HEK293T (cell line): ENCODE measurements at regions not wholly inside any gene's neighbourhood (a gene's known extent, or its start where the extent isn't known, plus 50 kb on each side); places are given as distances from the start of the nearest gene placed in this dataset.

Experiments used
- FOXA1 ChIP-seq: fragments of 450-650 bp; IDR thresholded peaks from 2 replicates; pipeline ENCODE4 v1.6.1; 2016; ENCODE audit warnings: mild to moderate bottlenecking
- FOXM1 ChIP-seq: fragments of 450-650 bp; IDR thresholded peaks from 2 replicates; pipeline ENCODE4 v1.6.1; 2017; ENCODE audit warnings: mild to moderate bottlenecking, borderline replicate concordance
- NFRKB ChIP-seq: fragments of 450-650 bp; IDR thresholded peaks from 2 replicates; pipeline ENCODE4 v1.6.1; 2016; ENCODE audit warnings: mild to moderate bottlenecking, moderate library complexity
- SP1 ChIP-seq: fragments of 450-650 bp; IDR thresholded peaks from 2 replicates; pipeline ENCODE4 v1.6.1; 2017
- SUZ12 ChIP-seq: fragments of 450-650 bp; IDR thresholded peaks from 2 replicates; pipeline ENCODE4 v1.6.1; 2016; ENCODE audit warnings: mild to moderate bottlenecking
- TARDBP ChIP-seq: fragments of 450-650 bp; IDR thresholded peaks from 2 replicates; pipeline ENCODE4 v1.6.1; 2016
- ZNF384 ChIP-seq: fragments of 450-650 bp; IDR thresholded peaks from 2 replicates; pipeline ENCODE4 v1.6.1; 2016

GRCh38 chr5:60274747-60275146, 381.2 kb upstream of the PDE4D start:
- TF ChIP-seq FOXM1, result no peak
- TF ChIP-seq NFRKB, result no peak
- TF ChIP-seq ZNF384, result no peak
- TF ChIP-seq TARDBP, result no peak
- TF ChIP-seq SUZ12, result no peak
- no peak for TF ChIP-seq FOXA1
- no peak for TF ChIP-seq SP1
